ENCODE measurements at regions not wholly inside any gene's neighbourhood (a gene's known extent, or its start where the extent isn't known, plus 50 kb on each side); places are given as distances from the start of the nearest gene placed in this dataset.
"Not testable (repeated sequence)": the region's sequence is repeated elsewhere in the genome, so short reads cannot be mapped to it uniquely, and the experiment has no call there.

GRCh38 chr12:131274906-131275305 lies 321.2 kb downstream of the ADGRD1 start:
- no peak for DNase-seq (ENCODE audit: low read depth)

- DNase-seq (ENCODE audit: low read depth), result no peak
Observed at GRCh38 chr12:131275824-131276223, 322.1 kb downstream of the ADGRD1 start.

GRCh38 chr12:131276501-131277185 lies 322.9 kb downstream of the ADGRD1 start:
- DNase-seq (ENCODE audit: low read depth), result no peak

GRCh38 chr12:131277186-131278091 lies 323.7 kb downstream of the ADGRD1 start:
- DNase-seq (ENCODE audit: low read depth), result not testable (repeated sequence)

- not testable (repeated sequence) for DNase-seq (ENCODE audit: low read depth)
Observed at GRCh38 chr12:131278451-131279115, 324.9 kb downstream of the ADGRD1 start.

GRCh38 chr12:131279281-131279921 lies 325.7 kb downstream of the ADGRD1 start:
- DNase-seq (ENCODE audit: low read depth), result no peak

- no peak for DNase-seq (ENCODE audit: low read depth)
Observed at GRCh38 chr12:131280426-131280825, 326.7 kb downstream of the ADGRD1 start.

GRCh38 chr12:131281016-131281415 lies 327.3 kb downstream of the ADGRD1 start:
- no peak for DNase-seq (ENCODE audit: low read depth)

GRCh38 chr12:131282292-131283080 lies 328.8 kb downstream of the ADGRD1 start:
- DNase-seq (ENCODE audit: low read depth), result no peak

GRCh38 chr12:131283191-131283861 lies 329.6 kb downstream of the ADGRD1 start:
- no peak for DNase-seq (ENCODE audit: low read depth)

GRCh38 chr12:131283862-131284825 lies 330.4 kb downstream of the ADGRD1 start:
- not testable (repeated sequence) for DNase-seq (ENCODE audit: low read depth)

- not testable (repeated sequence) for DNase-seq (ENCODE audit: low read depth)
Observed at GRCh38 chr12:131284954-131285904, 331.5 kb downstream of the ADGRD1 start.

GRCh38 chr12:131285905-131286295 lies 332.2 kb downstream of the ADGRD1 start:
- DNase-seq (ENCODE audit: low read depth), result not testable (repeated sequence)

- not testable (repeated sequence) for DNase-seq (ENCODE audit: low read depth)
Observed at GRCh38 chr12:131286301-131286700, 332.6 kb downstream of the ADGRD1 start.

GRCh38 chr12:131287015-131287937 lies 333.6 kb downstream of the ADGRD1 start:
- DNase-seq (ENCODE audit: low read depth), result no peak

- no peak for DNase-seq (ENCODE audit: low read depth)
Observed at GRCh38 chr12:131287938-131288764, 334.4 kb downstream of the ADGRD1 start.
